PC-3 (cell line): ENCODE measurements at regions not wholly inside any gene's neighbourhood (a gene's known extent, or its start where the extent isn't known, plus 50 kb on each side); places are given as distances from the start of the nearest gene placed in this dataset.

Experiments
- ATAC-seq: fragments of 200-7000 bp; cut with Tn5 transposase; 2 replicates; pipeline ENCODE4 v1.9.1; 2020; ENCODE audit warnings: mild to moderate bottlenecking, moderate library complexity
- BruUV-seq: library from RNA; stranded (reverse); fragments of 400-500 nt; replicated peaks from 2 replicates; lab custom pipeline; 2021; lab: Mats Ljungman, UMichigan
- CTCF ChIA-PET: fragments of 300-600 bp; sonication (Branson Sonifier 250); formaldehyde crosslinking; loops from one replicate; lab custom pipeline; 2022; ENCODE audit warnings: antibody characterized with exemption; lab: Charles Lee
- POLR2A ChIA-PET: fragments of 300-600 bp; sonication (Branson Sonifier 250); formaldehyde crosslinking; loops from one replicate; lab custom pipeline; 2022; ENCODE audit warnings: antibody characterized with exemption; ENCODE audit not compliant: unreplicated experiment; lab: Charles Lee
- DNase-seq: peaks from one replicate; pipeline ENCODE4 v3.0.0-alpha.2; 2015
- H2AFZ ChIP-seq: fragments of 300-600 bp; sonication (generic); 2 replicates; pipeline ENCODE4 v1.6.0; 2016; ENCODE audit warnings: antibody characterized with exemption, low read length
- H3F3A ChIP-seq: fragments of 300-600 bp; sonication (generic); one replicate; pipeline ENCODE4 v1.6.0; 2017; ENCODE audit warnings: antibody characterized with exemption, low read length, control low read depth, mild to moderate bottlenecking; ENCODE audit not compliant: unreplicated experiment
- H3K27ac ChIP-seq: fragments of 300-600 bp; sonication (generic); 2 replicates; pipeline ENCODE4 v1.5.1; 2016; ENCODE audit warnings: mild to moderate bottlenecking, low read length
- H3K27me3 ChIP-seq: fragments of 300-600 bp; sonication (generic); 2 replicates; pipeline ENCODE4 v1.6.1; 2016; ENCODE audit warnings: low read length, mixed read lengths
- H3K36me3 ChIP-seq: fragments of 300-600 bp; sonication (generic); 2 replicates; pipeline ENCODE4 v1.6.1; 2016; ENCODE audit warnings: low read depth, mixed run types, low read length, mixed read lengths
- H3K4me1 ChIP-seq: fragments of 300-600 bp; sonication (generic); 2 replicates; pipeline ENCODE4 v1.5.1; 2016; ENCODE audit warnings: low read length; ENCODE audit not compliant: insufficient read depth
- H3K4me2 ChIP-seq: fragments of 300-600 bp; sonication (generic); 2 replicates; pipeline ENCODE4 v1.6.0; 2016; ENCODE audit warnings: low read length
- H3K4me3 ChIP-seq: fragments of 300-600 bp; sonication (generic); 2 replicates; pipeline ENCODE4 v1.5.1; 2016; ENCODE audit warnings: mild to moderate bottlenecking, low read length, mixed read lengths
- H3K79me2 ChIP-seq: fragments of 300-600 bp; sonication (generic); 2 replicates; pipeline ENCODE4 v1.6.1; 2017; ENCODE audit warnings: low read length, mixed read lengths
- H3K9ac ChIP-seq: fragments of 300-600 bp; sonication (generic); 2 replicates; pipeline ENCODE4 v1.6.0; 2016; ENCODE audit warnings: mild to moderate bottlenecking, low read length
- H3K9me2 ChIP-seq: fragments of 300-600 bp; sonication (generic); replicated peaks from 2 replicates; pipeline ENCODE4 v1.6.1; 2016; ENCODE audit warnings: mixed run types, low read length, mixed read lengths
- H3K9me3 ChIP-seq: fragments of 300-600 bp; sonication (generic); 2 replicates; pipeline ENCODE4 v1.6.1; 2016; ENCODE audit warnings: low read length, mixed read lengths
- H4K20me1 ChIP-seq: fragments of 300-600 bp; sonication (generic); 2 replicates; pipeline ENCODE4 v1.6.1; 2016; ENCODE audit warnings: low read length, mixed read lengths
- CTCF ChIP-seq: fragments of 300-600 bp; sonication (generic); conservative IDR thresholded peaks from 2 replicates; pipeline ENCODE4 v1.5.1; 2017; ENCODE audit warnings: antibody characterized with exemption, low read depth, mild to moderate bottlenecking, low read length
- EZH2 ChIP-seq: fragments of 300-600 bp; sonication (generic); IDR thresholded peaks from one replicate; pipeline ENCODE4 v1.6.1; 2017; ENCODE audit warnings: antibody characterized with exemption, mild to moderate bottlenecking, low read length; ENCODE audit not compliant: unreplicated experiment
- EZH2phosphoT487 ChIP-seq: fragments of 300-600 bp; sonication (generic); IDR thresholded peaks from 2 replicates; pipeline ENCODE4 v1.6.1; 2018; ENCODE audit warnings: mild to moderate bottlenecking, antibody characterized with exemption, low read length, borderline replicate concordance
- intact Hi-C: fragments of 100-400 bp; cut with micrococcal nuclease; formaldehyde crosslinking; loops from 2 replicates; pipeline ENCODE4 v1.9.0; 2023

GRCh38 chr2:224103651-224104050 is 64.6 kb upstream of the SERPINE2 start:
- H3F3A ChIP-seq = no peaks in the 10 kb centered on the region
- no peak for ATAC-seq
- H3K4me1 ChIP-seq = peaks cover 12% of the 10 kb centered on the region
- no peak overlapping the region for H3K4me2 ChIP-seq
- no peaks in the 10 kb centered on the region for H3K9me3 ChIP-seq
- H3K27ac ChIP-seq = no peak overlapping the region
- no peak overlapping the region for H3K4me3 ChIP-seq
- no peak for DNase-seq
- intact Hi-C loops = no loop called here
- BruUV-seq = no TSS peak
- ChIA-PET POLR2A (no interaction called here), CTCF (no interaction called here)
- H3K9me2 ChIP-seq = 0 out of 2 replicates have a peak, but pooled peaks cover 7% of the 10 kb centered on the region
- H2AFZ ChIP-seq = no peak overlapping the region
- H3K9ac ChIP-seq = no peak overlapping the region
- H4K20me1 ChIP-seq = no peaks in the 10 kb centered on the region
- no peaks in the 10 kb centered on the region for H3K36me3 ChIP-seq
- no peak for TF ChIP-seq CTCF
- TF ChIP-seq EZH2phosphoT487 = no peak
- TF ChIP-seq EZH2 = no peak
- no peaks in the 10 kb centered on the region for H3K79me2 ChIP-seq
- no peaks in the 10 kb centered on the region for H3K27me3 ChIP-seq

GRCh38 chr2:224102991-224103390 is 63.9 kb upstream of the SERPINE2 start:
- POLR2A ChIA-PET = no interaction called here
- H3K9me3 ChIP-seq = no peaks in the 10 kb centered on the region
- peak overlapping the region; percentile 38 for H3K27ac ChIP-seq
- no peaks in the 10 kb centered on the region for H3K36me3 ChIP-seq
- H2AFZ ChIP-seq = no peak overlapping the region
- ATAC-seq (no peak), DNase-seq (no peak)
- 0 out of 2 replicates have a peak, but pooled peaks cover 7% of the 10 kb centered on the region for H3K9me2 ChIP-seq
- H3K9ac ChIP-seq = no peak overlapping the region
- H3K4me1 ChIP-seq = peaks cover 12% of the 10 kb centered on the region
- no peaks in the 10 kb centered on the region for H4K20me1 ChIP-seq
- no peak overlapping the region for H3K4me3 ChIP-seq
- no TSS peak for BruUV-seq
- TF ChIP-seq EZH2phosphoT487 = no peak
- no peak for TF ChIP-seq EZH2
- no peak for TF ChIP-seq CTCF
- intact Hi-C loops = no loop called here
- CTCF ChIA-PET = no interaction called here
- H3K4me2 ChIP-seq = no peak overlapping the region
- no peaks in the 10 kb centered on the region for H3K27me3 ChIP-seq
- no peaks in the 10 kb centered on the region for H3F3A ChIP-seq
- no peaks in the 10 kb centered on the region for H3K79me2 ChIP-seq

- H2AFZ ChIP-seq = no peak overlapping the region
- ChIA-PET POLR2A (no interaction called here), CTCF (no interaction called here)
- no peak for TF ChIP-seq CTCF
- TF ChIP-seq EZH2phosphoT487 = no peak
- no peak for TF ChIP-seq EZH2
- peaks cover 12% of the 10 kb centered on the region for H3K4me1 ChIP-seq
- peak; percentile 49; the same call in 1 of the 2 replicates for ATAC-seq
- H3K27ac ChIP-seq = peak overlapping the region; percentile 39
- H3K9ac ChIP-seq = no peak overlapping the region
- H4K20me1 ChIP-seq = no peaks in the 10 kb centered on the region
- no peaks in the 10 kb centered on the region for H3K36me3 ChIP-seq
- H3K9me3 ChIP-seq = no peaks in the 10 kb centered on the region
- H3K27me3 ChIP-seq = no peaks in the 10 kb centered on the region
- intact Hi-C loops = no loop called here
- no peak overlapping the region for H3K4me2 ChIP-seq
- DNase-seq = peak; percentile 56
- 0 out of 2 replicates have a peak, but pooled peaks cover 7% of the 10 kb centered on the region for H3K9me2 ChIP-seq
- BruUV-seq = no TSS peak
- no peaks in the 10 kb centered on the region for H3F3A ChIP-seq
- H3K4me3 ChIP-seq = no peak overlapping the region
- H3K79me2 ChIP-seq = no peaks in the 10 kb centered on the region
These were observed 62.9 kb upstream of the SERPINE2 start for GRCh38 chr2:224101820-224102630.
